ENCODE measurements at regions not wholly inside any gene's neighbourhood (a gene's known extent, or its start where the extent isn't known, plus 50 kb on each side); places are given as distances from the start of the nearest gene placed in this dataset.
"Not testable (repeated sequence)": the region's sequence is repeated elsewhere in the genome, so short reads cannot be mapped to it uniquely, and the experiment has no call there.

DNA sequence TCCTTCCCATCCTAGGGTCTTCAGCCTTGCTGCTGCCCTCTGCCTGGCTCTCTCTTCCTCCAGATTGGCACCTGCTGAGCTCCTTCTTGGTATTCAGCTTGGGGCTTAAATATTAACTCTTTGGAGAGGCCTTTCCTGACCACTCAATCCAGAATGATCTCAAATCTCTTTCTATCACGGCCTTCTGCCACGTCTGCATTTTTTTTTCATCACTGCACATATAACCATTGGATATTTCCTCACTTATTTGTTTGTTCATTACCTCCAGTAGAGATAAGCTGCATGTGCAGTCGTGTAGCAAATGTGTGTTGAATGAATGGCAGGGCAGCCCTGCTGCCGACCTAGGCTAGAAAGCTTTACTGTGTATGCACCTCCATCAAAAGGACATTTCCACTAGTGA lies 51.6 kb upstream of the MPP7 start:
- no peak for DNase-seq (ENCODE audit: low spot score)
- intact Hi-C loops (cut with DNase I), result no loop called here

DNA sequence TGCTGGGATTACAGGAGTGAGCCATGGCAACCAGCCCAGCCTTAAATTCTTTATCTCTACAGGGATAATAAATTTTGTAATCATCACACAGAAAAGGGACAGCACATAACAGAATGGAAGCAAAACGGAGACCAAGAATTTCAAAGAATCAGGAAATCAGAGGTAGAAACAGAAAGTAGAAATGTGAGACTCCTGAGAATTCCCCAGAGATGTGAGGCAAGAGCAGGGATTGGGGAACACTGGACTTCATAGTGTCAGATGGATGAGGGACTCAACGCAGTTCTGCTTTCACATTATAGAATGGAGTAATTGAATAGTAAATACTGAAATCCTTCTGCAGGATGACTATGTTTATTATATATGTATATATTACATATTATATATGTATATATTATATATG lies 52.5 kb upstream of the MPP7 start:
- intact Hi-C loops (cut with DNase I), result no loop called here
- no peak for DNase-seq (ENCODE audit: low spot score)

DNA sequence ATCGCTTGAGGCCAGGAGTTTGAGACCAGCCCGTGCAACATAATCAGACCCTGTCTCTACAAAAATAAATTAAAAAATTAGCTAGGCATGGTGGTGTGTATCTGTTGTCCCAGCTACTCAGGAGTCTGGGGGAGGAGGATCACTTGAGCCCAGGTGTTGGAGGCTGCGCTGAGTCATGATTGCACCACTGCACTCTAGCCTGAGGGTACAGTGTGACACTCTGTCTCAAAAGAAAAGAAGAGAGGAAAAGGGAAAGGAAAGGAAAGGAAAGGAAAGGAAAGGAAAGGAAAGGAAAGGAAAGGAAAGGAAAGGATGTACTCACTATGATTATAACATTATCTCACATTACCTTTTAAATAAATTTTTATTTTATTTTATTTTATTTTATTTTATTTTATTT lies 56.5 kb upstream of the MPP7 start:
- intact Hi-C loops (cut with DNase I), result no loop called here
- DNase-seq (ENCODE audit: low spot score), result no peak

DNA sequence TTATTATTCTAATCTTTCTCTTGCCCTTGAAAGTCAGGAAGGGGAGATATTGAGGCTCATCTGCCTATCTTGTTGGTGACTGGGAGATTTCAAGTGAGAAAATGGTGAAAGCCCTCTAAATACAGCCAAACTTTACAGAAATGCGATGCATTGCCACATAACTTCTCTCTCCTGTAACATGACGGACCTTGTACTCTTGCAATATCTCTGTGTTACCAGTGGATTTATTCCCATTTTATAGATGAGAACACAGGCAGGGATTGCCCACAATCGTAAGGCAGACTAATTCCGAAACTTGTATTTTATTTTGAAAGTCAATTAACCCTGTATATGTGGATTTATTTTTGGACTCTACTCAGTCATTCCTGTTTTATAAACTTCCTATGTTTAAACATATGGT lies 57.3 kb upstream of the MPP7 start:
- no peak for DNase-seq (ENCODE audit: low spot score)
- intact Hi-C loops (cut with DNase I), result no loop called here

DNA sequence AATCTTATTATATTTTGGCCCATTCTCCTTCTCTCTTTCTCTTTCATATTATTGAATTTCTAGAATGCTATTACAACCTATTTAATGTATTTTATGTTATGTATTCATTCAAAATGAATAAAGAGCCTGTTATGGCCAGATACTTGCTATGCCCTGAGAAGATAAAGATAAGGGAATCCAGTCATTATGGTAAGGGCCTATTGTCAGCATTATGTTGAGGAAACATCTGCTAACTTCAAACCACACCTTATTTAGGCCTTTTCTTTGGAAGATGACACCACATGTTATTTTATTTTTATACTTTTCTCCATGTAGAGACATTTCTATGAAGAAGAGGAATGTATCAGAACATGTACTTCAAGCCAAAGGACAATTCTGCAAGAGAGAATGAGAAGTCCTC lies 60.5 kb upstream of the MPP7 start:
- intact Hi-C loops (cut with DNase I), result no loop called here
- DNase-seq (ENCODE audit: low spot score), result no peak

DNA sequence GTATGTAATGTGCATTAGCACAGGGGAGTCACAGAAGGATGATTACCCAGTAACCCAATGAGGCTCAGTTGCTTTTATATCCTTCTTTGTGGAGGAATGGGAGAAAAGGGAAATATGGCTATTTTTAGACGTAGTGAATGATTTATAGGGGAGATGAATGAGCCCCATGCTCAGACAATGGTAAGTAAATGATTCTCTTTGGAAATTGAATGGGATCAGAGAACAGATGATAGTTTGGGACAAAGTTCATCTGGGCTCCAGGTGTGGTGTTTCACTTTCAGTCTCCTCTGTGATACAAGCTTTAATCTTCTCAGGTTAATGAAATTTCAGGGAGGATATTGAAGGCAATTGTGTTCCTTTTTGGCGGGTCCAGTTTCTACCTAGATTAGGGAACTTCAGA lies 63.0 kb upstream of the MPP7 start:
- intact Hi-C loops (cut with DNase I), result no loop called here

DNA sequence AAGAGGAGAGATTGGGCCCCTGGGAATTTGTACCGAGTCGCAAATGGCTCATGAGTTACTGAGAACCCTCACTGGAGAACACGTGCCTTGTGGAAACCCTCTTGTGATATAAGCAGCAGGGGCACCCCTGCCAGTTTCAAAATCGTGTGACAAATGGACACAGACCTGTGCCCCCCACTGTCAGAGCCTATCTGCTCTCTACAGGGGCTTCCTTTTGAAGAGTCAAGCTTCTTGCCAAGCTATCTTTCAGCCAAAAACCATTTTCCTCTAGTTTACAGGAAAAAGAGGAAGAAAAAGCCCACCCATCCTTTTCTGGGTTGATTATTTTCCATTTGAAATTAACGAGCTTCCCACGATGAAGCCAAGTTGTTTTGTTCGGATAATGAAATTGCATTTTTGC lies 64.1 kb upstream of the MPP7 start:
- intact Hi-C loops (cut with DNase I), result no loop called here
- DNase-seq (ENCODE audit: low spot score), result no peak

More for the DNA sequence above, 63.0 kb upstream of the MPP7 start:
- DNase-seq (ENCODE audit: low spot score), result no peak

DNA sequence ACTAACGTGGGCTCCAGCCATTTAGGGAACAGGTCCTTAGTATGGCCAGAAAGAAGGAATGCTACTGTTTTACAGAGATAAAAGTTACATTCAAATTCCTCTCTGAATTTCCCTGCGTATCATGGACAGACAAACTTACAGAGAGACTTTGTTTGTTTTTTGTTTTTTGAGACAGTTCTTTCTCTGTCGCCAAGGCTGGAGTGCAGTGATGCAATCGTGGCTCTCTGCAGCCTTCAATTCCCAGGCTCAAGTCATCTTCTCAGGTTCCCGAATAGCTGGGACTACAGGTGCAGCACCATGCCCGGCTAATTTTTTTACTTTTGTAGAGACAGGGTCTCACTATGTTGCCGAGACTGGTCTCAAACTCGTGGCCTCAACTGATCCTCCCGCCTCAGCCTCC lies 64.5 kb upstream of the MPP7 start:
- no peak for DNase-seq (ENCODE audit: low spot score)
- intact Hi-C loops (cut with DNase I), result no loop called here

DNA sequence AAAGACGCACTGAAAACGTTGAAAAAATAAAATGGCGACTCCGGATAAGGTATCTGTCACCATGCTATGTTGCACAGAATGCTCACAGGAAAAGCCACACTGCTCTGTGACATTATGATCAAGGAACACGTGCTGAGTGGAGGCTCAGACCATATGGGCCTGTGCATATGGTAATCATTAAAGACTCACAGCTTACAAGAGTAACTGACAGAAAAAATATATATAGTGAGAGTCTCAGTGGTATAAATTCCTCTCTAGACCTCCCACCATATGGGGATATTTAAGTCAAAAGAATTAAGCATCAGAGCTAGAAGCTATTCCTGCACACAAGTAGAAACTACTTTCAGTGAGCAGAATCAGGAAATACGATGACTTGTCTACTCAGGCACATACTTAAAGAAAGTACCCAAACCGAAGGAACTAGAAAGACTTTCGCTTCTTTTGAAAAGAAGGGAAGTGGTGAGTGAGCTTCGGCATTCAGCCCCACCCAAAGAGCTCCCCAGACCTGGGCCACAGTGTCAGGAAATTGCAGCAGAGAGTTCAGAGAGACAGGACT lies 65.1 kb upstream of the MPP7 start:
- DNase-seq (ENCODE audit: low spot score), result no peak
- intact Hi-C loops (cut with DNase I), result no loop called here

DNA sequence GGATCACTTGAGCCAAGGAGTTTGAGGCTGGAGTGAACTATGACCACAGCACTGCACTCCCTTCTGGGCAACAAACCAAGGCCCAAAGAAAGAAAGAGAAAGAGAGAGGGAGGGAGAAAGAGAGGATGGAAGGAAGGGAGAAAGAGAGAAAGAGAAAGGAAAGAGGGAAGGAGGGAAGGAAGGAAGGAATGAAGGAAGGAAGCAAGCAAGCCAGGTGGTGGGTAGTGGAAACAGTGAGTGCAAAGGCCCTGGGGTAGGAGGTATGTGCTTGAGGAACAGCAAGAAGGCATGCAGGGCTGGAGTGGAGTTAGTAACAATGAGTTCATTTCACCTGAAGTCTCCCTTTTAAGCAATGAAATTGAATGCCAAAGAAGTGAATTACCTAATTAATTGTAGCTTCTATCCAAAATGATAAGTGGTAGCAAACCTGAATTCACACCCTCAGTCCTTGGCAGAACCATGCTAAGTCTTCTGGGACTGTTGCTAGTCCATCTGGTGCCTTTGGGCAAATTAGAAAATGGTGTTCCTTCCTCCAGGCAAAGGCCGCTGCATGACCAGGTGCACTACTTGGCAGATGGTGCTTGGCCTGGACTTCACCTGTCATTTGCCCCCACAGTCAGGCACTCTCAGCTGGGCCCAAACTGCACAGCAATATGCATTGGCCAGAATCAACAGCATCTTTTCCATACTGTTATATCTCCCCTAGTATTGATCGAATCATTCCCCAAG lies 67.4 kb upstream of the MPP7 start:
- no peak for DNase-seq (ENCODE audit: low spot score)
- intact Hi-C loops (cut with DNase I), result loop anchor here in 1 of 2 donors (10.0 kb wide), 1 partner anchor 45 kb away; no protein-coding TSS in a partner anchor

DNA sequence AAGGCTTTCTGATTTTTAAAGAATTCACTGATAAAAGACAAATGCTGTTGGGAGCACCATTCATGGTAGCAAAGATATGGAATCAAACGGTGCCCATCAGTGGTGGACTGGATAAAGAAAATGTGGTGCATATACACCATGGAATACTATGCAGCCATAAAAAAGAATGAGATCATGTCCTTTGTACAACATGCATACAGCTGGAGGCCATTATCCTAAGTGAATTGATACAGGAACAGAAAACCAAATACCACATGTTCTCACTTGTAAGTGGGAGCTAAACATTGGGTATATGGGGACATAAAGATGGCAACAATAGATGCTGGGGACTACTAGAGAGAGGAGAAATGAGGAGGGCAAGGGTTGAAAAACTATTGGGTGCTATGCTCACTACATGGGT lies 68.8 kb upstream of the MPP7 start:
- DNase-seq (ENCODE audit: low spot score), result not testable (repeated sequence)

DNA sequence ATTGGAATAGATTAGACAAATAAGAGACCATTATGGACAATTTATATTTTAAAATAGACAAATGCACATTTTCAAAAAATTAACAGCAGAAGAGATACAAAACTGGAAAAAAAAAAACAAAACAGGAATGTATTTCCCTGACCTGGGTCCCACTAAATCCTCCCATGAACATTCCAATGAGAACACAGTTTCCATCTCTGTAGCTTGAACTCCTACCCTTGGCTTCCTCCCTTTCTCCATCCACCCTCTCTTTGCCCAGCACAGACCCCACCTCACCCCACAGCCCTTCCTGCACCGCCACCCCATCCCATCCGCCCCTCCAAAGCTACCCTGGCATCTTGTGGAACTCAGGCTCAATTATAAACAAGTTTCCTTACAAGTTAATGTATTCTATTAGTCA lies 71.2 kb upstream of the MPP7 start:
- DNase-seq (ENCODE audit: low spot score), result no peak
- intact Hi-C loops (cut with DNase I), result loop anchor here in 1 of 2 donors (10.0 kb wide), 1 partner anchor 49 kb away; no protein-coding TSS in a partner anchor

More for the DNA sequence above, 68.8 kb upstream of the MPP7 start:
- intact Hi-C loops (cut with DNase I), result loop anchor here in 1 of 2 donors (10.0 kb wide), 1 partner anchor 47 kb away; no protein-coding TSS in a partner anchor

DNA sequence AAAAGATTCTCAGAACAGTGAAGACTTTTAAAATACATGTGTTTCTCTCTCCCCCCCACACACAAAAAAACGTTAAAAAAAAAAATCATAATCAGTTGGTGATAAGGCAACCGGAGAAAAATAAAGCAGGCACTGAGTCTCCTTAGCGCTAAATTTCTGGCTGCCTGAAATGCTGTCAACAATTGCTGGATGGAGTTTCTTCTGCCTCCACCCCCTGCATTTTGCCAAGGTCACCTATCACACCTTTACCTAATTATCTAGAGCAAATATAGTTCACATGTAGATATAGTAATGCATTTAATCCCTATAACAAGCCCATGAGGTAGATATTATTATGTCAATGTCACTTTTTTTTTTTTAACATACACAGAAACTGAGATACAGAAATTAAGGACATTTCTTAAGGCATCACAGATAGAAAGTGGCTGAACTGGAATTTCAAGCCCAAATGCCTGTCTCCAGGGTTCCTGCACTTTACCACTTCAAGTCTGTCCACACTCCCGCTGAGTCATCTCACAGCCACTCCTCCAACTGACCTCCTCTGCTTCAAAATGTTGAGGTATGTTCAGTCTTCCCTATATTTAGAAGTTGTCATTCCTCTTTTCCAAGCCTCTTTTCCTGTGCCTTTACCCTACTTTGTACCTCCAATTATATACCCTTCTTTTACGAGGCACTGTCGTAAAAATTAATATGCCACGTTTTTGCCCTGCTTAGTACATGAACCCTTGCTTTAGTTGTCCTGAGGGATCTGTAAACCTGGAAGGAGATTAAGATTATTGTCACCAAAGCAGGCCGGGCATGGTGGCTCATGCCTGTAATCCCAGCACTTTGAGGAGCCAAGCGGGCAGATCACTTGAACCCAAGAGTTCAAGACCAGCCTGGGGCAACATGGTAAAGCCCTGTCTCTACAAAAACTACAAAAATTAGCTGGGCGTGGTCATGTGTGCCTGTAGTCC lies 72.8 kb upstream of the MPP7 start:
- no peak for DNase-seq (ENCODE audit: low spot score)
- intact Hi-C loops (cut with DNase I), result loop anchor here in 1 of 2 donors (5.0 to 10.0 kb wide), 2 partner anchors 51 to 123 kb away; no protein-coding TSS in a partner anchor

DNA sequence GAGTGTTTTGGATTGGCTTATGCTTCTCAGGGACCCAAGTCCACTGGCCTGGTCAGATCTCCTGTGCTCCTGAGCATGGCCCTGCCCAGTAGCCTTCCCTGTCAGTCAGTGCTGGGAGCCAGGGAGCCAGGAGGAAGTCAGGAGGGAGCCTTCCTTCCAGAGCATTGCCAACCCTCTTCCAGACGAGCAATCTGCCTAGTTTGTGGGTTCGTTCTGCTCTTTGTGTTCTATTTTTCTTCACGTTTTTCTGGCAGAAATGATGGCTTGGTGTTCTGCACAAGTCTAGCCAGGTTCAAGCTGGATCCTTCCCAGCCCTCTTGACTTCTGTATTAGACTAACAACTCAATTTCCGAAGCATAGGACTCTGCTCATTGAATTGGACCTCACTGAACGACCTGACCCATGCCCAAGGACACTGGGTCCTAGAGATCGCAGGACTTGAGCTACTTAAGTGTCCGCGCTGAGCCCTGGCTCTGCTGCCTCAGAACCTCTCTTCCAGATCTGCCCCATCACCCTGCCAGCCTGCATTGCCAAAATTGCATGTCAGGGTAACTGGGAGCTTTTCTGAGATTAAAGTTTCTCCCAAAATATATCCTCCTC lies 76.2 kb upstream of the MPP7 start:
- intact Hi-C loops (cut with DNase I), result loop anchor here in 1 of 2 donors (5.0 to 10.0 kb wide), 2 partner anchors 54 to 127 kb away; no protein-coding TSS in a partner anchor

DNA sequence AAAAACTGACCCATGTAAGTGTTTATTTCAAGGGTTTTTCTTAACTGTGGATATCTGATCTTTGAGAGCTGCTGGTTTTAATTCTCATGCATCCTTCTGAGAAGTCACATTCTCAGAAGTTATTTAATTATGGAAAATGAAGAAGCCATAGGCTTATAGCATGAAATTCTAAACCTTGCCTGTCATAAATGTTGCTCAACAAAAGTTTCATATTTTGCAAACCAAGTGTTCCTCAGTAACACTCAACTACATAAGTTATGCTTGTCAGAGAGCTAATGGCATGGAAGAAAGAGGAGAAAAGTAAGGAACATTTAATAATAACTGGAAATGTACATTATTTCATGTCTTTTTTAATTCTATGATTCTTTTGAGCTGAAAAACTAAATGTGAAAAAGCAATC lies 78.6 kb upstream of the MPP7 start:
- DNase-seq (ENCODE audit: low spot score), result no peak
- intact Hi-C loops (cut with DNase I), result loop anchor here in 1 of 2 donors (5.0 kb wide), 2 partner anchors 79 to 134 kb away; partner anchors contain the start of gene MPP7

More for the DNA sequence above, 76.2 kb upstream of the MPP7 start:
- DNase-seq (ENCODE audit: low spot score), result no peak

DNA sequence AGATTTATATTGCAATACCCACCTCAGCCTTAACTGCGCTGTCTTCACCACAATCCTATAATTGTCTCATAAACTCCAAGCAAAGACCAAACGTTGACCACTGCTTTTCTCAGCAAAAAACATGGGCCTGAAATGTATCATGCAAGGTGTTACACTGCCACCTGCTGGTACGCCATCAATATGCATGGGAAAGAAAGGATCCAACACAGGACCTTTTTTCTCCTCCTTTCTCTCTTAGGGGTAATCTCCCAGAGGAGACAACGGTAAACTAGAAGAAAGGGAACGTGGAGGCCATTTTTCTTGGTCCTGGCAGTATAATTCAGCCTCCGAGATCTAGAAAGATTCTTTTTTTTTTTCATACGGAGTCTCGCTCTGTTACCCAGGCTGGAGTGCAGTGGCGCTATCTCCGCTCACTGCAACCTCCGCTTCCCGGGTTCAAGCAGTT lies 79.1 kb upstream of the MPP7 start:
- intact Hi-C loops (cut with DNase I), result loop anchor here in 1 of 2 donors (5.0 kb wide), 2 partner anchors 80 to 135 kb away; partner anchors contain the start of gene MPP7

DNA sequence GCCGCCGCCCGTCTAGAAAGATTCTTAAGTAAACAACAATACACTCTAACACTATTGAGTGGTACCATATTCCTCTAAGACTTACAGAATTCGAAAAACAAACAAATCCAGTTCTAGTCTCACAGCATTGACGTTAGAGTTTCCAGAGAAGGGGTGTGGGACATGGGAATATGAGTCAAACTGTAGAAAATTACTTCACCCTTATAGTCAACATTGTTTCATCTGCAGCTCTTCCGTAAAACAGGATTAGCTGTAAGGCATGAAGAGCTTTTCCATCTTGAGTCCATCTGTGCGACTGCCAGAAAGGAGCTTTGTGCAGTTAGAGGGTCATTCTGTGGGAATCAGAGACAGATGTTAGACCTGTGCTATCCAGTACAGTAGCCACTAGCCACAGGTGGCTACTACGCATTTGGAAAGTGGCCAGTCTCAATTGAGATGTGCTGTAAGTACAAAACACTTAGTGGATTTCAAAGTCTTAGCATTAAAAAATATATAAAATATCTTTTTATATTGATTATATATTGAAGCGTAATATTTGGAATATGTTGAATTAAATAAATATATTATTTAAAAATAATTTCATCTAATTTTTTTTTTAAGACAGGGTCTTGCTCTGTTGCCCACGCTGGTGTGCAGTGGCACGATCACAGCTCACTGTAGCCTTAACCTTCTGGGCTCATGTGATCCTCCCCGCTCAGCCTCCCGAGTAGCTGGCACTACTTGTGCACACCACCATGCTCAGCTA lies 79.8 kb upstream of the MPP7 start:
- no peak for DNase-seq (ENCODE audit: low spot score)
- intact Hi-C loops (cut with DNase I), result loop anchor here in 1 of 2 donors (5.0 kb wide), 2 partner anchors 80 to 135 kb away; partner anchors contain the start of gene MPP7

More for the DNA sequence above, 79.1 kb upstream of the MPP7 start:
- DNase-seq (ENCODE audit: low spot score), result peak; percentile 90

DNA sequence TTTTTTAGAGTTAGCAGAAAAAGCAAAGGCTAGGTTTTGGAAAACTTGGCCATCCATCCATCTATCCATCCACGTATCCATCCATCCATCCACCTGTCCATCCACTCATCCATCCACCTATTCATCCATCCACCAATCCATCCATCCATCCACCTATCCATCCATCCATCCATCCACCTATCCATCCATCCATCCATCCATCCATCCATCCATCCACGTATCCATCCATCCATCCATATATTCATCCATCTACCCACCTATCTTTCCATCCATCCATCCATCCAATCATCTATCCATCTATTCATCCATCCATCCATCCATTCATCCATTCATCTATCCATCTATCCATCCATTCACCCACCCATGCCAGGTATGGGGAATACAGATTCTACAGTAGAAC lies 81.7 kb upstream of the MPP7 start:
- intact Hi-C loops (cut with DNase I), result loop anchor here in 1 of 2 donors (5.0 kb wide), 2 partner anchors 82 to 137 kb away; partner anchors contain the start of gene MPP7

More for the DNA sequence above, 81.7 kb upstream of the MPP7 start:
- DNase-seq (ENCODE audit: low spot score), result no peak
